MM.1S (cell line): ENCODE measurements at regions not wholly inside any gene's neighbourhood (a gene's known extent, or its start where the extent isn't known, plus 50 kb on each side); places are given as distances from the start of the nearest gene placed in this dataset.
A peak's percentile ranks its signal among the peaks of the same experiment; 100 is the strongest.

Source experiments
- DNase-seq: peaks from one replicate; pipeline ENCODE4 v3.0.0-alpha.2; 2015
- H2AFZ ChIP-seq: fragments of 300-600 bp; sonication (generic); 2 replicates; pipeline ENCODE4 v1.6.0; 2016; ENCODE audit warnings: antibody characterized with exemption, low read length
- H3F3A ChIP-seq: fragments of 300-600 bp; sonication (generic); 2 replicates; pipeline ENCODE4 v1.6.1; 2016; ENCODE audit warnings: mild to moderate bottlenecking, antibody characterized with exemption, low read length, moderate library complexity, mixed read lengths; ENCODE audit not compliant: insufficient read depth
- H3K27ac ChIP-seq: fragments of 300-600 bp; sonication (generic); 2 replicates; pipeline ENCODE4 v1.5.1; 2016; ENCODE audit warnings: mild to moderate bottlenecking, low read length
- H3K27me3 ChIP-seq: fragments of 300-600 bp; sonication (generic); replicated peaks from 2 replicates; pipeline ENCODE4 v1.6.0; 2016; ENCODE audit warnings: low read length; ENCODE audit not compliant: insufficient read depth
- H3K36me3 ChIP-seq: fragments of 300-600 bp; sonication (generic); replicated peaks from 2 replicates; pipeline ENCODE4 v1.6.1; 2016; ENCODE audit warnings: mild to moderate bottlenecking, low read length, mixed read lengths; ENCODE audit not compliant: insufficient read depth
- H3K4me1 ChIP-seq: fragments of 300-600 bp; sonication (generic); 2 replicates; pipeline ENCODE4 v1.6.1; 2016; ENCODE audit warnings: low read length, mixed read lengths
- H3K4me2 ChIP-seq: fragments of 300-600 bp; sonication (generic); 2 replicates; pipeline ENCODE4 v1.6.0; 2016; ENCODE audit warnings: low read depth, low read length
- H3K4me3 ChIP-seq: fragments of 300-600 bp; sonication (generic); 2 replicates; pipeline ENCODE4 v1.5.1; 2016; ENCODE audit warnings: low read length, mixed read lengths
- H3K79me2 ChIP-seq: fragments of 300-600 bp; sonication (generic); 2 replicates; pipeline ENCODE4 v1.6.1; 2016; ENCODE audit warnings: mixed run types, low read length, mixed read lengths
- H3K9ac ChIP-seq: fragments of 300-600 bp; sonication (generic); 2 replicates; pipeline ENCODE4 v1.6.1; 2016; ENCODE audit warnings: low read length, mixed read lengths
- H3K9me2 ChIP-seq: fragments of 300-600 bp; sonication (generic); replicated peaks from 2 replicates; pipeline ENCODE4 v1.6.1; 2016; ENCODE audit warnings: mild to moderate bottlenecking, low read length, mixed read lengths; ENCODE audit not compliant: insufficient read depth
- H3K9me3 ChIP-seq: fragments of 300-600 bp; sonication (generic); replicated peaks from 2 replicates; pipeline ENCODE4 v1.6.1; 2016; ENCODE audit warnings: mild to moderate bottlenecking, low read length, mixed read lengths; ENCODE audit not compliant: insufficient read depth
- H4K20me1 ChIP-seq: fragments of 300-600 bp; sonication (generic); 2 replicates; pipeline ENCODE4 v1.6.1; 2016; ENCODE audit warnings: mild to moderate bottlenecking, low read length, moderate library complexity, mixed read lengths; ENCODE audit not compliant: insufficient read depth
- CTCF ChIP-seq: fragments of 300-600 bp; sonication (generic); IDR thresholded peaks from 2 replicates; pipeline ENCODE4 v1.5.1; 2016; ENCODE audit warnings: antibody characterized with exemption, low read length, mixed read lengths
- EZH2 ChIP-seq: fragments of 300-600 bp; sonication (generic); optimal IDR thresholded peaks from 2 replicates; pipeline ENCODE3; 2017; ENCODE audit warnings: low read depth, mild to moderate bottlenecking, antibody characterized with exemption, low read length, mixed read lengths
- EZH2phosphoT487 ChIP-seq: fragments of 300-600 bp; sonication (generic); IDR thresholded peaks from 2 replicates; pipeline ENCODE4 v1.6.1; 2018; ENCODE audit warnings: antibody characterized with exemption, low read length

GRCh38 chr12:4108803-4109345 lies 164.7 kb upstream of the CCND2 start:
- no peak for TF ChIP-seq EZH2
- peaks cover 4% of the 10 kb centered on the region; the same call in 1 of the 2 replicates for H3K79me2 ChIP-seq
- no peaks in the 10 kb centered on the region for H3K27me3 ChIP-seq
- no peaks in the 10 kb centered on the region for H3K9me2 ChIP-seq
- H3K4me3 ChIP-seq: no peak overlapping the region
- H3K27ac ChIP-seq: no peak overlapping the region
- H4K20me1 ChIP-seq: no peaks in the 10 kb centered on the region
- H3F3A ChIP-seq: no peaks in the 10 kb centered on the region; the same call in 1 of the 2 replicates
- H3K9ac ChIP-seq: no peak overlapping the region
- H3K36me3 ChIP-seq: no peaks in the 10 kb centered on the region
- no peak for DNase-seq
- no peak overlapping the region for H3K4me2 ChIP-seq
- peaks cover 28% of the 10 kb centered on the region for H3K4me1 ChIP-seq
- no peaks in the 10 kb centered on the region for H3K9me3 ChIP-seq
- no peak overlapping the region for H2AFZ ChIP-seq

- Histone ChIP-seq H2AFZ (no peak overlapping the region), H3K27ac (peak overlapping the region; percentile 53; the same call in 1 of the 2 replicates), H3K9me3 (no peaks in the 10 kb centered on the region), H3K4me2 (peak overlapping the region; percentile 60; the same call in 1 of the 2 replicates), H3K27me3 (no peaks in the 10 kb centered on the region), H3K9me2 (no peaks in the 10 kb centered on the region), H3F3A (no peaks in the 10 kb centered on the region; the same call in 1 of the 2 replicates), H4K20me1 (no peaks in the 10 kb centered on the region), H3K36me3 (no peaks in the 10 kb centered on the region), H3K79me2 (no peaks in the 10 kb centered on the region), H3K9ac (peak overlapping the region; percentile 33; the same call in 1 of the 2 replicates), H3K4me1 (peaks cover 24% of the 10 kb centered on the region), H3K4me3 (no peak overlapping the region)
- DNase-seq: no peak
- TF ChIP-seq EZH2 (no peak), EZH2phosphoT487 (no peak), CTCF (no peak)
Observed at GRCh38 chr12:4107911-4108697, 165.5 kb upstream of the CCND2 start.

GRCh38 chr12:4107436-4107878 lies 166.1 kb upstream of the CCND2 start:
- Histone ChIP-seq H4K20me1 (no peaks in the 10 kb centered on the region), H3K27ac (peak overlapping the region; percentile 53; the same call in 1 of the 2 replicates), H2AFZ (no peak overlapping the region), H3F3A (no peaks in the 10 kb centered on the region; the same call in 1 of the 2 replicates), H3K9me3 (no peaks in the 10 kb centered on the region), H3K9ac (peak overlapping the region; percentile 33; the same call in 1 of the 2 replicates), H3K36me3 (no peaks in the 10 kb centered on the region), H3K9me2 (no peaks in the 10 kb centered on the region), H3K79me2 (no peaks in the 10 kb centered on the region), H3K4me1 (peaks cover 18% of the 10 kb centered on the region), H3K4me2 (peak overlapping the region; percentile 60; the same call in 1 of the 2 replicates), H3K4me3 (no peak overlapping the region), H3K27me3 (no peaks in the 10 kb centered on the region)
- TF ChIP-seq EZH2 (no peak), EZH2phosphoT487 (no peak), CTCF (peak; percentile 88)
- peak; percentile 94 for DNase-seq
